ENCODE measurements at regions not wholly inside any gene's neighbourhood (a gene's known extent, or its start where the extent isn't known, plus 50 kb on each side); places are given as distances from the start of the nearest gene placed in this dataset.
"Not testable (repeated sequence)": the region's sequence is repeated elsewhere in the genome, so short reads cannot be mapped to it uniquely, and the experiment has no call there.

DNA sequence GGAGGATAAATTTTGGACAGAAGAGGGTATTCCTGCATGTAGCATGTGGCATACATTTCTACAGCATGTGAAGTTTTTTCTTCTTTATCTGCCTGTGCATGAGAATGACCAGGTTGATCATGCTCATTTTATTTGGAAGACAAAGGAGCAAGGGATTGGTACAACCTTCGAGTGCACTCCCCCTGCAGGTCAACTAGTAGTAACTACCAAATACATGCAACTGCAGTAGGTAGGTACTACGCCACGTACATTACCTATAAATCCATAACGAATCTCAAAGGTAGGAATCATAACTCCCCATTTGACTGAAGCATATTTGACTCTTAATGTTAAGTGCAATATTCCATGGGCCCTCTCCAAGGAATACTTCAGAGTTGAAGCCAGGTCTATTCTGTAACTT lies 763.9 kb downstream of the TSN start:
- no peak for ATAC-seq

DNA sequence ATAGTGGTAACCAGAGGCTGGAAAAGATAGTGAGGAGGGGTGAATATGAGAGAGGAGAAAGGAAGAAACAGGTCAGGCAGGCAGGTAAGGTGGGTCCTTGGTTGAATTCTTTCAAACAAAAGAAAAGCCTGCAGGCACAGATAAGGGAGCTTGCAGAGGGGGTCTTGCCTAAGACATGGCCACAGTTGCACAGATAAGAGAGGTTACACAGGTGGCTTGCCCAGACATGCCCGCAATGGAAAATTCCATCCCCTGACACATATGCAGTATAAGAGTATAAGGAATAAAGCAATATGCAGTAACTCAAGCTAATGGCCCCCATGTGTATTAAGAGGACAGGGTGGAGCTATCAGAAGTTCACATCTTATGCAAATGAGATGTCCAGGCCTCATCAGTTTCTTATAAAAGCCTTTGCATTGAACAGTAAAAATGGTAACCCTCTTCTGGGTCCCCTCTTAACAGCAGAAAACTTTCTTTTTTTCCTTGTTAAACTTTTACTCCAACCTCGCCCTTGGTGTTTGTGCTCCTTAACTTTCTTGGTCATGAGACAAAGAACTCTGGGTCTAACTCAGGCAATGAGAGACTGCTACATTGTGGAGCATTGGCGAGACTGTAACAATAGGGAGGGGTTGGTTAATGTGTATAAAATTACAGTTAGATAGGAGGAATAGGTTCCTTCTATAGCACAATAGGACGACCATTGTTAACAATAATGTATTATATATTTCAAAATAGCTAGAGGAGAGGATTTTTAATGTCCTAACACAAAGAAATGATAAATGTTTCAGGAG lies 764.6 kb downstream of the TSN start:
- no peak for ATAC-seq

DNA sequence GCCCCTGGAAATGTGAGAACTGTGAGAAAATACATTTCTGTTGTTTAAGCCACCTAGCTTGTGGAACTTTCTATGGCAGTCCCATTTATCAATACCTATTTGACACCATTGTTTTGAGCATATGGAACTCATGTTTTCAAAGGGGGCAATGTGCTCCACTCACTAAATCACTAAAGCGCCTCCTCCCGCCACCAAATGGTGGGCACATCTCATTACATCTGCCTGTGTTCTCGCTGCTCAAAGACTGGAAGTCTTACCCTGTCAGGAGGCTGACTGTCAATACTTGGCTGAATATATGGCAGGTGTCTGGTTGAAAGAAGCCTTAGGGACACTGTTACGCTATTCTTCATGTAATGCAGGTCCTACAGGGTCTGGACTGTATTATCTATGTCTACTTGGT lies 767.7 kb downstream of the TSN start:
- ATAC-seq = no peak

DNA sequence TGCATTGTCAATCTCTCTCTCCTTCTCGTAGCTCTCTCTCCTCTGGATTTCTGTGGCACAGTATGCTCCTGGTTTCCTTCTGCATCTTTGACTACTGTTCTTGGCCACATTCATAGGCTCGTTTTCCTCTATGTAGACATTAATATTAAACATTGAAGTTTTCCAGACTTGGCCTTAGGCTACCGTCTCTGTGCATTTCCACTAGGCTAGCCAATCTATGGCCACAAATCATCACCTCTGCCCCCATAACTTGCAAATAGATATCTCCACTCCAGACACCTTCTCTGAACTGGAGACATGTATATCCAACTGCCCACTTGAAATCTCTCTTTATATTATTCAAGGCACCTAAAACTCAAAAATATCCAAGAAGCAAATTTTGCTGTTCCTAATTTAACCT lies 768.5 kb downstream of the TSN start:
- no peak for ATAC-seq

DNA sequence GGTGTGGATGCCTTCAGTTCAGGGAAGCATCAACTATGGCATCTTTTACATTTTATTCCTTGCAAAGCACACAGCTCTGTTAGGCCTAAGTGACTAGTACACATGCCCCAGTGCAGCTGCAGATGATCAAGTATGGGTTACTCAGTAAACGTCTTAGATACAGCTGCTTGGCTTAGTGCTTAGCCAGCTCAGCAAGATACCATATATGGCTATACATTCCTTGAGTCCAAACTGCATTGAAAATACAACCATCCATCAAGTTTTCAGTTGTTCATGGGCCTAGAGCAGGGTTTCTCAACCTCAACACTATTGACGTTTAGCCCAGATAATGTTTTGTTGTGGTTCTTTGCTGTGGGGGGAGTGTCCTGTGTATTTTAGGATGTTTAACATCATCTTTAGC lies 769.9 kb downstream of the TSN start:
- ATAC-seq = no peak

DNA sequence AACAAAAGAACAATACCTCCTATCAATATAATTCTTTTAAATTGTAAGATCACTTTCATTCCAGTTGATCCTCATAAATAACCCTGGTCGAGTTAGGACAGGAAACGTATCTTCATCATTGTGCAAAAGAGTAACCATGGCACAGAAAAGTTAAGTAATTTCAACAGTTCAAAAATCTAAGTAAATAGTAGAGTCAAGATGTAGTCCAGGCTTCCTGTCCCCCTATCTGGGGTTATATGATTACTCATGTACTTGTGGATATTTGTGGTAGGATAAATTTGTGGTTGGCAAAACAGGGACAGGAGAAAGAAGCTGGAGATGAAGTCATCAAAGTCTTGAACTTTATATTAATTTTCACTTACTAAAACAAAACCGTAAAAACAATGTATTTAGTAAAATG lies 772.6 kb downstream of the TSN start:
- ATAC-seq = no peak

DNA sequence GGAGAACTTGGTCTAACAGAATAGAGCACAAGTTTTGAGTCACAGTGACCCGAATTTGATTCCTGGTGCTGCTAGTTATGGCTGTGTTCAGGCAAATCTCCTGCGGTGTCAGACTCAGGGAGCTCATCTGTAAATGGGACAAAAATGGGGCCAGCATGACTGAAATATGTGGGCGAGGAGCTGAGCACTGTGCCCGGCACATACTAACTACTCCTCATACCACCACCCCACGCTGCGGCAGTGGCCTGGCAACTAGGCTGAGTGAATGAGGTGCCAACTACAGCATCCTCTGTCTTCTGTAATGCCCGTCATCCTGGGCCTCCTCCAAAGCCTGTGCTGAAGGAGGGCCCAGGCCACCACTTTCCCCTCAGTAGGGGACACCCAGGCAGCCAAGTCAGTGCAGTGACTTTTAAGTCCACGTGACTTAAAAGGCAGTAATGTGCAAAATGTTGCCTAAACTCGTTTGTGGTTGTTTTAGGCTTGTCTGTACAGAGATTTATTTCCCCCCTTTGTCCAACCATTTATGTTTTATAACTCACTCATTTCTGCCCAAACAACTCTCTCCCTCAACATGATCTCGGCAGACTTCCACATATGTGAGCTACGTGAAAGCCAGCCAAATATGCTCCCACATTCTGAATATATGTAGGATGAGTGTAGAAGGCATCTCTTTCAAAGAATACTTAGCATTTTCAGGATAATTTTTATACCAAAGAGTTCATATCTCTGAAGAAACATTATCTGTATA lies 773.7 kb downstream of the TSN start:
- ATAC-seq = no peak

DNA sequence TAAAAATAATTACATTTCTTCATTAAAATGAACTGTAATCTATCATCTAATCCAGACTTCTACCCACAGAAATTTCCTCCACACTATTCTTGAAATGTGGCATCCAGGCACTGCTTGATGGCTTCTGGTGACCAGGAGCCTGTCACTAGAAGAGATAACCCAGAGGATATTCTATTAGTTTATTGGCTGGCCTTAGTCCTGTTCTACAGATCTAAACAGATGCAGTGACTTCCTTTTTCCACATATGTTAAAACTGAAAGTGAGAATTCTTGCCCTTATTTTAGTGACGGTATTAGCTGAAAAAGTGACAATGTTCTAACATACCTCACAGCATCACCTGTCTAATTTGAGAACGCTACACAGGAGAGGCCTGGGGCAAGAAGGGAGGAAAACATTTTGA lies 775.4 kb downstream of the TSN start:
- no peak for ATAC-seq

DNA sequence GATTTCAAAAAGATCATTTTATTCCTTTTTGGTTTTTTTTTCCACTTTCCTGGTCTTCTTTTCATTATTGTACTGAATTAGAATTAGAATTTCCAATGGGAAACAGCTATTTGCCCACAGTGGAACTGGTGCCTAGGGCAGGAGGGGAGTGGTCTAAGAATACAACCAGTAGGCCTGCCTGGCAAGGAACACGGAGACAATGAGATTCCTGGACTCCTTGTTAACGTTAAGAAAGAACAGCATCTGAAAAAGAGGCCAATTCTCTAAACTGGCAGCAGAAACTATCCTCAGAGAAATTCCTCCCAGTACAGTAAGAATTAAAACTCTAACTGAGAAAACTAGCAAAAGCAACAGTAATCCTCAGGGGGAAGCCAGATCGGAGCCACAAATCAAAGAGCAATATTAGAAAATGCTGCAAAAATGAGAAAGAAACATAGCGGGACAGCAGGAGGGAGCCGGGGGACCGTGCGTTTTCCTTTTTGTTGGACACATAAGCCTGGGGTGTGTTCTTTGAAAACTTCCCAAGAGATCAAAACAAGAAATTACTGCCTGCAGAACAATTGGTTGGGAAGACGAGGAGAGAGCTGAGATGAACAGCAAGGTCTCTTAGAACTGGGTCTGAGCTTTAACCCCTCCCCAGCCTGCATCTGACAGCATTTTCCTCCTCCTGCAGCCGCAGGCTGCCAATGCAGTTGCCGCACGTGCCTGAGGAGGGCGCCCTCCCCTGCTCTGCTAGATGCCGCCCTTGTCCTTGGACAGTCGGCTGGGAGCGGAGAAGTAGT lies 776.0 kb downstream of the TSN start:
- ATAC-seq = no peak

DNA sequence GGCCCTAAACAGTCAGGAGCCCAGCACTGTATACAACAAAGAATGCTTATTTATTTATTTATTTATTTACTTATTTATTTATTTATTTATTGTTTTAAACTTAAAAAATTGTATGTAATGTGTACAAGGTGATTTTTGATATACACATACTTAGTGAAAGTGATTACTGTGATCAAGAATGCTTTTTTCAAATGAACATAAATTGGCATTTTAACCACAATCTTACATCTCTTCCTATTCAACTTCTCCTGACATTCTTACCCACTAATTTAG lies 776.6 kb downstream of the TSN start:
- ATAC-seq = no peak

DNA sequence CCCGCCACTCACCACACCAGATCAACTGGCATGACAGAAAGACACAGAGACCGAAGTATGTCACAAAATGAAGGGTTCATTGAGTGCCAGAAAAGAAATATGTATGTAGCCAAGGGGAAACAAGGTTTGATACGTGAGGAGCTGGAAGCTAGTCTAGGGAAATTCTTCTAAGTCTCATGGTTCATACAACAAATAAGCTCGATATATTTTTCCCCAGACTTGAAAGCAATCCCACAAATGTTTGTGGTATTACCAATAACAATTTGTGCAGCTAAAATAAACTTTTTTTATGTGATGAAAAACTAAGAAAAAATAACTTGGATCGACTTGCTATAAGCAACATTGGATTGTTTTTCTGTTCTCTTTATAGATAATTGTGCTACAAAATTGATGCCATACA lies 777.0 kb downstream of the TSN start:
- ATAC-seq = no peak

DNA sequence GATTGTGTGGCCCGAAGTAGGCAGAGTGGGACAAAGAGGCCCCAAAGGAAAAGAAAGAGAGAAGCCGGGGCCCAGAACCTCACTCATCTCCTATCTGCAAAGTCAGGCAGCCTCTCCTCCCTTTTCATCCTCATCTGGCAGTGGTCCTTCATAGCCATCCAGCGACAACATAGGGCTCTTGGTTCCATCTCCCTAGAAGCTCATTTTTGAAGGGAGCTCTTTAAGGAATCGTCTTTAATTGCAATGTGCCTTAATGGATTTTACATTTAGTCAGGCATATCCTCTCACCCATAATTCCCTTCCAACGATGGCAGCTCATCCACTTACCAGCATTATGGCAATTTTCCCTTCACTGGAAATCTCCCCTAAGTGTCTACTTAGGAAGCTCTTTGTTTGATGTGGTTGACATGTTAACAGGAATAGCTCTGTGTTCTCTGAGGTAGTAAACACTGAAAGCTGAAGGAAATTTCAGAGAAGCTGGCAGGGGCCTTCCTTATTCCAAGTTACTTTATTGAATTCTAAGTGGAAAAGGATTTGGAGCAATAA lies 780.6 kb downstream of the TSN start:
- no peak for ATAC-seq

DNA sequence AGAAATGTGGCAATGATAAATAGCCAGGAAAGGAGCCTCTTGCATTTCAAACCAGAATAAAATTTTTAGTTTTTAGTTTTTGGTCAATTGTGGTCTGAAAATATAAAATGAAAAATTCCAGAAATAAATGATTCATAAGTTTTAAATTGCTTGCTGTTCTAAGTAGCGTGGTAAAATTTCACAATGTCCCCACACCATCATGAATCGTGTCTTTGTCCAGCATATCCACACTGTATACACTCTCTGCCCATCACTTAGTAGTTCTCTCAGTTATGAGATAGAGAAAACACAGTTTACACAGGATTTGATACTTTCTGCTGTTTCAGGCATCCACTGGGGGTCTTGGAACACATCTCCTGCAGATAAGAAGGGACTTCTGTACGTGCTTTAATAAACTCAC lies 783.9 kb downstream of the TSN start:
- no peak for ATAC-seq

DNA sequence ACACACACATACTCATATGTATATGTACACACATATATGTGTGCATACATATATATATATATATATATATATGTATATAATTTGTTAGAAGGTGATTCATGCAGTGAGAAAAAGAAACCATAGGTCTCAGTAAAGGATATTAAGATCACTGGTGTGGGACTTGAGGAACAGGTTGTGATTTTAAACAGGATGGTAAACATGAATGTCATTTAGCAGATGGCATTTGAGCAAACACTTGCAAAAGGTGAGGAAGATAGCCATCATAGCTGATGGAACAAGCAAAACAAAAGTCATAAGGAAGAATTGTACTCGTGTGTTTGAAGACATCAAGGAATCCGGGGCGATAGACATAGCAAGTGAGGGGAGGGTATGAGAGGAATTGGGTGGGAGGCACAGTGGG lies 784.5 kb downstream of the TSN start:
- ATAC-seq = no peak

DNA sequence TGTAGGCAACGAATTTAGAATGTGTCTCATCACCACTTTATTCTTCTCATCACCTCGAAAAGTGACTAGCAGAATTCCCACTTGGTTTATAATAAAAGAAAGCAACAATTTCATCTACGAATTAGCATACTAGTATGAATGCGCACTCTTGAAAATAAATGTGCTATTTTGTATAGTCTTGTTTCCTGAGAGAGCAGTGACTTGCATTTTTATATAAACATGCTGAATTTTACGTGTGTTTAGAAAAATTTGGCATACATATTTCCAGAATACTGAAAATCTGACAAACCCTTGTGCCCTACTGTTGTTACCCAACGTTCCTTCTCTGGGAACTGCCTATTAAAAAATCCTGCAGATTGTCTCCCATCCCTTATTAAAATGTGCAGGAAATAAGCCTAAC lies 786.8 kb downstream of the TSN start:
- no peak for ATAC-seq

DNA sequence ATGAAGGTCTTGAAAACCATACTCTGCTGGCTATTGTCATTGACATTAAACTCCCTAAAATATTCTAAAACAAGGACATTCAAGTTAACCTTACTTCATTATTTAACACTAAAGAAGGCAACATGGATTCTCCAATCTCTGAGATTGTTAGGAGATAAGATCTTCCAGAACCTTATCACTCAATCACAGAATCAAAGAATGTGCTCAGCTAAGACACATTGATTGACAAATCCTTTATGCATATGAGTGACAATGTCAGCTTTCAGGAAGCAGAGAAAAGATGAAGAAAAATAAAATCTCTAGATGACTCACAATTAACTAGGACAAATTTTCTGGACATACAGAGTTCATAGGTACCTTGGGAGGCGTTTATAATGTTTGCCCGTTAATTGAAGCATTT lies 787.2 kb downstream of the TSN start:
- ATAC-seq = no peak

DNA sequence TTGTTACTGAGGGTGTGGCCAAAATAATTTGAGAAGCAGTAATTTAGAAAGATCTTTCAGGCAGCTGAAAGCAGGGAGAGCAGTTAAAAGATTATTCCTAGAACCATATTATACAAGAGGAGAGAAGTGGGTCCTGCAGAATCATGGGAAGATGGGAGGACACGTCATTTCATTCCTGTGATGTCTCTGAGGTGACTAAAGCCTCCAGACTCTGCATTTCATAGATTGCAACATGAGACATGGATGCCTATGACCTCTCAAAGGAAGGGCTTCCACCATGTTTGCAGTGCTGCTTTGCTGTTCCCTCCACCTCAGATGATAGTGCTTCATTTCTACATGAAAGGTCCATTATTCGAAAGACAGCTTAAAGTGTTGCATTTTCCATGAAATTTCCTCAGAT lies 788.4 kb downstream of the TSN start:
- no peak for ATAC-seq

DNA sequence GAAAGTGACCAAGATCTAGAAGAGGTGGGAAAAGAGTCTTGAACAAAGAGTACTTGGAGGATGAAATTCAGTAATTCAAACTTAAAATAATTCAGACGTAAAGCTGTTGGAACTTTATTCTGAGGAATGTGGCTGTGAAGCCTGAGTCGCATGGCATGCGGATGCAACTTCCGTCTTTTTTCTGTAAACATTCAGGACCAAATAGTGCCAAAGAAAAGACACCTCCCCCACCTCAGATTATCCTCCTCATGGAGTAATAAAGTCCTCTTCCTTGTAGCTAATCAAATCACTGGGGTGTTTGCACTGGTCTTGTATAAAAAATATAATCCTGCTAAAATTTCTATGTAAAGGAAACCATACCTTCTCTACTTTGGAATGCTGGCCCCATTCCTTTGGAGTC lies 790.4 kb downstream of the TSN start:
- no peak for ATAC-seq

DNA sequence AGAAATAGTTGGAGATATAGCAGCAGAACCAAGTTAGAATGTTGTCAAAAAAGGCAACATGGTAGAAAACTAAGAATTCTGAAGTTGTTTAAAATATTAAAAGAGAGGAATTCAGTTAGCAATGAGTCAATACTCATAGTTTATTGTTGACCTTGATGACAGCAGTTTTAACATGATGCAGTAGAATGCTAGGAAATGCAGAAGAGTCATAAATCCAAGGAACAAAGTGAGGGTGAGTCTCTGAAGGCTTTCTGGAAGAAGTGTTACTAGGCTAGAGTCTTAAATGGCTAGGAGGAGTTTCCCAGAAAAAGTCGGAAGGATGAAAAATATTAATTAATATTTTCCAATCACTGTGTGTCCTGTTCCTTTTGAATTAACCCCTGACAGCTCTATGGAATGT lies 807.3 kb downstream of the TSN start:
- ATAC-seq = no peak

DNA sequence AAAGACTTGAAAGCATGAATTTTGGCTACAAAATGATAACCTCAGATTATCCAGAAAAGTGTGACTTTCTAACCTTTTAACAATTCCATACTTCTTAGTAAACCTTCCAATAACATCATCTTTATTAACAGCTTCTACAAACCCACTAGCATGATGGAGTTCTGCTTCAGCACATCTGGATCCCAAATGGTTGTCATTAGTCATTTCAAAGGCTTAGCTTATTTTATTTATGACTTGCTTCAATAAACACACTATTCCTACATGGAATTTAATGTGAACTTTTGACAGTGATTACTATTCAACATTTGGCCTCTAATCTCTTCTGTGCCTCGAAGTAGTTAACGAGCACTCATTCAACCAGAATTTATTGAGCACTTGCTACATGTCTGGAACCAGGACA lies 808.3 kb downstream of the TSN start:
- ATAC-seq = no peak

DNA sequence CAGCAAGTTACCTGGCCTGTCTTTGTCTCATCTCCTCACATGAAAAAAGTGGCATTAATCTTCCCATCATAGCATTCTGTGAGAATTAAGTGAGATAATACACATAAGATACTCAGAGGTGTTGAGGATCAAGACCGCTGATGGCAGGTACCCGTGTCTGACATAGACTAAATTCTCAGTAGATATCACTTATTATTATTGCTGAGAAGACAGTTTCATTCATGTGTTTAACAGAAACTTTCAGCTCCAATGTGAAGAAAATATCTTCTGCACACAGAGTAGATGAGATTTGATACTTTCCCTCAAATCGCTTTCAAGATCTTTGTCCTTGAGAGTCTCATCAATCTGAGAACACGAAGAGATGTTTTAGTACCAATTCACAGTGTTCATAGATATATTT lies 809.4 kb downstream of the TSN start:
- no peak for ATAC-seq

DNA sequence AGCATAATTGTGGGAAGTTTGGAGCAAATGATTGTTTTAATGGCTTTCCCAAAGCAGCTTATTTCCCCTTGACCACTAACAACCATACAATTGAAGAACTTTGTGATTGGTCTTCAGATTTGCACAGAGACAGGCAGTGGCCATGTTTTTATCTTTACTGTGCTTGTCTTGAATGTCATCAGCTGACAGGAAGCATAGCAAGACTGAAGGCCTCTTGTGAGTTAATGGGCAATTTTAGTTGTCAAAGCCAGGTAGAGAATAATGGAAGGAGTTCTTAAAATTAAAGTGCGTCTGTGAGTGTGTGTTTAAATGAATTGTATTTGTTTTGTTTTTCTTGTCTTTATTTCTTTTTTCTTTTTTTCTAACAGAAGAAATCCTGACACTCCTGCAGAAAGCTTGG lies 809.9 kb downstream of the TSN start:
- no peak for ATAC-seq

DNA sequence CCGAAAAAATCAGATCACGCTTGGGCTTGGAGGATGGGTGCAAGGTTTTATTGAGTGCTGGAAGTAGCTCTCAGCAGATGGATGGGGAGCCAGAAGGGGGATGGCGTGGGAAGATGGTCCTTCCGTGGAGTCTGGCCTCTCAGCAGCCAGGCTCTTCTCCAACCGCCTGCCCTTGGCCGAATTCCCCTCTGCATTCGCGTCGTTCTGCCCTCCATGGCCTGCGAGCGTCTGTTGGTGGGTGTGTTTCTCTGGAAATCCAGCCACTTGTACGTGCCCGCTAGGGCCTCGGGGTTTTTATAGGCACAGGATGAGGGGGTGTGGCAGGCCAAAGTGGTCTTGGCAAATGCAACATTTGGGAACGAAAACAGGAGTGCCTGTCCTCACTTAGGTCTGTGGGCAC lies 815.2 kb downstream of the TSN start:
- ATAC-seq = no peak

DNA sequence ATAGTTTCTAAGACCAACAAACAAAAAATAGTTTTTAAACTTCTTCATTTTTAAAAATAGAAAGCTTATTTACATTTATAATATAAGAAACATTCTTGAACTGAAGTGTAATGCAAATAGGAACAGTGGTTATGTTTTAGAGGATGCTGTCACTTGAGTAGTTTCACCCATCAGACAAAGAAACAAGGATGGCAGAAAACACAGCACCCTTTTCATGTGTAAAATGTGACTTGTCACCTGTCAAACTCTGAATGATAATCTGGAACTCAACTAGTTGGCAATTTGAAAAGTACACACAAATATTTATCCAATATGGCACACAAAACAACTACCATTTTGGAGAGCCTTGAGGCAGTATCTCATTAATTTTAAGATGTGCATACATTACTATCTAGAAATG lies 816.0 kb downstream of the TSN start:
- ATAC-seq = not testable (repeated sequence)

All from esophagus mucosa (tissue), 1 donor.